ENCODE measurements at regions not wholly inside any gene's neighbourhood (a gene's known extent, or its start where the extent isn't known, plus 50 kb on each side); places are given as distances from the start of the nearest gene placed in this dataset.

DNA sequence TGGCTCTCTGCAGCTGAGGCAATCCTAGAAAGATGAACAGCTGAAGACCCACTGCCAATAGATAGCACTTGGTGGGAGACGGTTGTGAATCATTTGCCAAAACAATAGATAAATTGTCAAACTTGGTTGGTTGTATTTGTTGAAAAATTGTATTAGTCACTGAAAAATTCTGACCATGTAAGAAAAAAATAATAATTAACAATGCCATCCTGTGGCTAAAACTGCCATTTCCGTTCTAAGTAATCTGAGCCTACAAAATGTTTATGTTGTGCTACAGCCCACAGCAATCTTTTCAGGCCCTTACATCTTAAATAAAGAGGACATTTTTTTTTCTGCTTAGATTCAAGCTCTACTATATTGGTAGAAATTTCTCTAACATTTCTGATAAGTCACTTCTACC, 103.2 kb upstream of the ANO3 start (continued):
- no peak for TF ChIP-seq KDM1A (IDR thresholded peaks at IDR 0.05; ENCODE audit: low read depth)

GRCh38 chr11:26229257-26229656, 102.7 kb upstream of the ANO3 start:
- DNase-seq (ENCODE audit: low read depth in 1 of 2, low spot score in 1 of 2) (peak in 1 of 2 experiments; percentile 62), FAIRE-seq (no peak), ATAC-seq (peak in 1 of 2 experiments; percentile 42; a peak in 3 of 6 replicates)
- Histone ChIP-seq H3K4me2 (peak overlapping the region; percentile 9), H3K4me1 (peaks cover 26% of the 10 kb centered on the region), H3K27ac (peak overlapping the region; percentile 40 to 63; a peak in 3 of 6 replicates), H3K4me3 (no peak overlapping the region), H3K9me3 (no peaks in the 10 kb centered on the region)
- ChIA-PET POLR2A (no interaction called here), CTCF (interaction anchor here (2.5 kb wide), 1 partner anchor 248 kb away, joined by 12 read pairs; no protein-coding TSS in a partner anchor)
- WGBS (ENCODE audit: missing lambda C conversion rate), result 22% methylated on average over 3 of the region's 3 CpGs
- 0 out of 2 replicates have a peak, but pooled peaks have one; percentile 10 for TF ChIP-seq FOSL2 (IDR thresholded peaks at IDR 0.05)
- no peak for TF ChIP-seq FOSL2 (CRISPR knock-in tag; IDR thresholded peaks at IDR 0.05)
- TF ChIP-seq SMC3 (IDR thresholded peaks at IDR 0.05), result no peak
- no peak for TF ChIP-seq ZNF302 (CRISPR knock-in tag; IDR thresholded peaks at IDR 0.05)
- TF ChIP-seq HOXB5 (CRISPR knock-in tag; IDR thresholded peaks at IDR 0.05), result no peak
- no peak for TF ChIP-seq EHMT2 (IDR thresholded peaks at IDR 0.05; ENCODE audit: low read depth)
- no peak for TF ChIP-seq MAFK (IDR thresholded peaks at IDR 0.05; ENCODE audit: partially characterized antibody)
- TF ChIP-seq HDAC2 (IDR thresholded peaks at IDR 0.05), result no peak
- TF ChIP-seq TFCP2L1 (CRISPR knock-in tag; IDR thresholded peaks at IDR 0.05), result no peak
- 0 out of 4 replicates have a peak, but pooled peaks of 1 of the 2 experiments have one; percentile 15 for TF ChIP-seq CEBPB (IDR thresholded peaks at IDR 0.05)
- no peak for TF ChIP-seq RAD21 (conservative IDR thresholded peaks at IDR 0.05 in 1 of 2, IDR thresholded peaks at IDR 0.05 in 1 of 2)
- TF ChIP-seq JUNB (IDR thresholded peaks at IDR 0.05), result peak; percentile 27; the same call in 1 of the 2 replicates
- no peak for TF ChIP-seq CHD2 (IDR thresholded peaks at IDR 0.05; ENCODE audit: low read length, partially characterized antibody)
- TF ChIP-seq KDM5A (IDR thresholded peaks at IDR 0.05), result no peak
- TF ChIP-seq POLR2A (IDR thresholded peaks at IDR 0.05; ENCODE audit: low read length), result no peak

DNA sequence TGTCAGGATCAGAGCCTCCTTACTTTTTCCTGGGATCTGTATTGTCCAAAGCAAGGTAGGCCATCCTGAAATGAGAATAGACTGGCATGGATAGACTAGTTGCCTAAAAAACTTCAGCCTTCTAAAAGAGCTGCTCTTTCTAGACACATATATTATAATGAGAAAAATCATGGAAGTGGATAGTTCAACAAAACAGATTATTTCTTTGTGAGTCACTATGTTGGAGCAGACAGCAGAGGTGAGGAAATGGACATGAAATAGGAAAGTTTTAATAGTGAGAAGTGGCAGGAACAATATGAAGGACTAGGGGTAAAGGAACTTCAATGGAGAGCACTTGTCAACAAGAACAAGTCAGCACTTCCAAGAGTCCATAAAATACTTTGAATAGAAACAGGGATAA, 101.9 kb upstream of the ANO3 start:
- ATAC-seq, result no peak
- TF ChIP-seq EHMT2 (IDR thresholded peaks at IDR 0.05; ENCODE audit: low read depth) (no peak), ZC3H11A (IDR thresholded peaks at IDR 0.05) (no peak), FOSL2 (IDR thresholded peaks at IDR 0.05) (no peak), FOSL2 (CRISPR knock-in tag; IDR thresholded peaks at IDR 0.05) (no peak), BHLHE40 (IDR thresholded peaks at IDR 0.05; ENCODE audit: low read depth, low read length) (no peak), ATOH8 (CRISPR knock-in tag; IDR thresholded peaks at IDR 0.05; ENCODE audit: low read depth) (no peak)
- ChIA-PET CTCF (no interaction called here), POLR2A (no interaction called here)
- FAIRE-seq, result no peak
- peak overlapping the region; percentile 54 to 63 for H3K27ac ChIP-seq
- no peaks in the 10 kb centered on the region for H3K9me3 ChIP-seq
- no peak for DNase-seq (ENCODE audit: low read depth in 1 of 2, low spot score in 1 of 2)
- no peak overlapping the region for H3K4me3 ChIP-seq
- peak overlapping the region; percentile 9 for H3K4me2 ChIP-seq
- H3K4me1 ChIP-seq, result peaks cover 26% of the 10 kb centered on the region

GRCh38 chr11:26231252-26231661, 100.7 kb upstream of the ANO3 start:
- POLR2A ChIA-PET, result no interaction called here
- WGBS (ENCODE audit: missing lambda C conversion rate), result 6% methylated on average over 3 of the region's 3 CpGs
- no peak for TF ChIP-seq RCOR1 (IDR thresholded peaks at IDR 0.05; ENCODE audit: low read depth, low read length)
- no peak for TF ChIP-seq RARB (CRISPR knock-in tag; IDR thresholded peaks at IDR 0.05)
- TF ChIP-seq MAX (IDR thresholded peaks at IDR 0.05), result no peak
- no peak for TF ChIP-seq CEBPB (IDR thresholded peaks at IDR 0.05)
- TF ChIP-seq RNF2 (IDR thresholded peaks at IDR 0.05; ENCODE audit: borderline replicate concordance, low read depth), result no peak
- no peak for TF ChIP-seq EP300 (IDR thresholded peaks at IDR 0.05)
- no peak for TF ChIP-seq CHD2 (IDR thresholded peaks at IDR 0.05; ENCODE audit: low read length, partially characterized antibody)
- no peak for TF ChIP-seq HEYL (CRISPR knock-in tag; IDR thresholded peaks at IDR 0.05)
- no peak for TF ChIP-seq SMC3 (IDR thresholded peaks at IDR 0.05)
- TF ChIP-seq EHF (CRISPR knock-in tag; IDR thresholded peaks at IDR 0.05), result no peak
- TF ChIP-seq, protein P1, sequence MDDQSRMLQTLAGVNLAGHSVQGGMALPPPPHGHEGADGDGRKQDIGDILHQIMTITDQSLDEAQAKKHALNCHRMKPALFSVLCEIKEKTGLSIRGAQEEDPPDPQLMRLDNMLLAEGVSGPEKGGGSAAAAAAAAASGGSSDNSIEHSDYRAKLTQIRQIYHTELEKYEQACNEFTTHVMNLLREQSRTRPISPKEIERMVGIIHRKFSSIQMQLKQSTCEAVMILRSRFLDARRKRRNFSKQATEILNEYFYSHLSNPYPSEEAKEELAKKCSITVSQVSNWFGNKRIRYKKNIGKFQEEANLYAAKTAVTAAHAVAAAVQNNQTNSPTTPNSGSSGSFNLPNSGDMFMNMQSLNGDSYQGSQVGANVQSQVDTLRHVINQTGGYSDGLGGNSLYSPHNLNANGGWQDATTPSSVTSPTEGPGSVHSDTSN (IDR thresholded peaks at IDR 0.05), result no peak
- no peak for TF ChIP-seq ELK1 (IDR thresholded peaks at IDR 0.05; ENCODE audit: low read depth, low read length)
- no peak for TF ChIP-seq CHD4 (IDR thresholded peaks at IDR 0.05; ENCODE audit: borderline replicate concordance)
- TF ChIP-seq ATOH8 (CRISPR knock-in tag; IDR thresholded peaks at IDR 0.05; ENCODE audit: low read depth), result no peak
- no peak for TF ChIP-seq HOXB13 (CRISPR knock-in tag; IDR thresholded peaks at IDR 0.05; ENCODE audit: low read depth)
- TF ChIP-seq CBX2 (IDR thresholded peaks at IDR 0.05; ENCODE audit: borderline replicate concordance, low read depth), result no peak
- TF ChIP-seq FOXS1 (CRISPR knock-in tag; IDR thresholded peaks at IDR 0.05), result no peak
- no peaks in the 10 kb centered on the region for H3K9me3 ChIP-seq
- FAIRE-seq, result no peak
- H3K27ac ChIP-seq, result peak overlapping the region; percentile 18 to 63; a peak in 3 of 6 replicates
- CTCF ChIA-PET, result no interaction called here
- DNase-seq (ENCODE audit: low read depth in 1 of 2, low spot score in 1 of 2), result peak in 1 of 2 experiments; percentile 5
- ATAC-seq, result no peak; a peak in 1 of 6 replicates
- peaks cover 26% of the 10 kb centered on the region for H3K4me1 ChIP-seq
- no peak overlapping the region for H3K4me3 ChIP-seq
- no peak overlapping the region for H3K4me2 ChIP-seq

Data from A549 (cell line).